Bronchial epithelial cell (primary cell): ENCODE measurements at regions not wholly inside any gene's neighbourhood (a gene's known extent, or its start where the extent isn't known, plus 50 kb on each side); places are given as distances from the start of the nearest gene placed in this dataset.
A peak's percentile ranks its signal among the peaks of the same experiment; 100 is the strongest.

Source experiments
- DNase-seq: peaks from one replicate; pipeline ENCODE4 v3.0.0-alpha.2; 2010; ENCODE audit warnings: low read depth
- FAIRE-seq: peaks from 2 replicates; lab custom pipeline; 2011; peaks lifted over from hg19 to GRCh38; lab: Jason Lieb, UNC
- H3K27me3 ChIP-seq: 2 replicates; pipeline ENCODE4 v1.5.1; 2011; ENCODE audit warnings: low read length; ENCODE audit not compliant: control insufficient read depth, insufficient read depth
- H3K36me3 ChIP-seq: 2 replicates; pipeline ENCODE4 v1.5.1; 2011; ENCODE audit warnings: low read length; ENCODE audit not compliant: control insufficient read depth, insufficient read depth
- H3K4me3 ChIP-seq: 2 replicates; pipeline ENCODE4 v1.5.1; 2011; ENCODE audit warnings: mild to moderate bottlenecking, low read depth, low read length, control low read depth
- CTCF ChIP-seq: IDR thresholded peaks from 2 replicates; pipeline ENCODE4 v1.5.1; 2011; ENCODE audit warnings: mild to moderate bottlenecking, moderate library complexity, low read length, control low read depth, inconsistent platforms; ENCODE audit not compliant: insufficient read depth, severe bottlenecking

GRCh38 chr18:28404694-28405093, 227.8 kb upstream of the CDH2 start:
- FAIRE-seq (no peak), DNase-seq (no peak)
- Histone ChIP-seq H3K27me3 (no peaks in the 10 kb centered on the region), H3K4me3 (no peak overlapping the region), H3K36me3 (no peaks in the 10 kb centered on the region)
- no peak for TF ChIP-seq CTCF

GRCh38 chr18:28399781-28400362, 222.9 kb upstream of the CDH2 start:
- Histone ChIP-seq H3K36me3 (no peaks in the 10 kb centered on the region), H3K27me3 (no peaks in the 10 kb centered on the region), H3K4me3 (no peak overlapping the region)
- no peak for FAIRE-seq
- no peak for TF ChIP-seq CTCF
- no peak for DNase-seq

- no peak for TF ChIP-seq CTCF
- Histone ChIP-seq H3K4me3 (no peak overlapping the region), H3K36me3 (no peaks in the 10 kb centered on the region), H3K27me3 (no peaks in the 10 kb centered on the region)
- DNase-seq, result no peak
- peak; percentile 28 for FAIRE-seq
Observed at GRCh38 chr18:28398471-28398870, 221.5 kb upstream of the CDH2 start.

- no peak for DNase-seq
- Histone ChIP-seq H3K36me3 (no peaks in the 10 kb centered on the region), H3K27me3 (no peaks in the 10 kb centered on the region), H3K4me3 (no peak overlapping the region)
- FAIRE-seq, result no peak
- TF ChIP-seq CTCF, result no peak
Observed at GRCh38 chr18:28390022-28390421, 213.1 kb upstream of the CDH2 start.

- DNase-seq (no peak), FAIRE-seq (no peak)
- no peaks in the 10 kb centered on the region for H3K36me3 ChIP-seq
- H3K27me3 ChIP-seq, result no peaks in the 10 kb centered on the region
- H3K4me3 ChIP-seq, result no peak overlapping the region
- TF ChIP-seq CTCF, result no peak
Observed at GRCh38 chr18:28382215-28382879, 205.4 kb upstream of the CDH2 start.

GRCh38 chr18:28372186-28372585, 195.3 kb upstream of the CDH2 start:
- H3K36me3 ChIP-seq, result no peaks in the 10 kb centered on the region
- TF ChIP-seq CTCF, result no peak
- FAIRE-seq (no peak), DNase-seq (no peak)
- no peaks in the 10 kb centered on the region for H3K27me3 ChIP-seq
- no peak overlapping the region for H3K4me3 ChIP-seq
